Neural progenitor cell (in vitro differentiated cells): ENCODE measurements at regions not wholly inside any gene's neighbourhood (a gene's known extent, or its start where the extent isn't known, plus 50 kb on each side); places are given as distances from the start of the nearest gene placed in this dataset.

Experiments used
- EZH2 ChIP-seq: fragments of 200-600 bp; sonication (generic); IDR thresholded peaks from 2 replicates; pipeline ENCODE4 v1.6.1; 2017; ENCODE audit warnings: antibody characterized with exemption, mild to moderate bottlenecking, moderate library complexity
- TF ChIP-seq, protein P1 (sequence below): fragments of 200-600 bp; sonication (generic); IDR thresholded peaks from 2 replicates; pipeline ENCODE4 v1.5.1; 2017; ENCODE audit warnings: antibody characterized with exemption, mild to moderate bottlenecking

- TF ChIP-seq, protein P1, sequence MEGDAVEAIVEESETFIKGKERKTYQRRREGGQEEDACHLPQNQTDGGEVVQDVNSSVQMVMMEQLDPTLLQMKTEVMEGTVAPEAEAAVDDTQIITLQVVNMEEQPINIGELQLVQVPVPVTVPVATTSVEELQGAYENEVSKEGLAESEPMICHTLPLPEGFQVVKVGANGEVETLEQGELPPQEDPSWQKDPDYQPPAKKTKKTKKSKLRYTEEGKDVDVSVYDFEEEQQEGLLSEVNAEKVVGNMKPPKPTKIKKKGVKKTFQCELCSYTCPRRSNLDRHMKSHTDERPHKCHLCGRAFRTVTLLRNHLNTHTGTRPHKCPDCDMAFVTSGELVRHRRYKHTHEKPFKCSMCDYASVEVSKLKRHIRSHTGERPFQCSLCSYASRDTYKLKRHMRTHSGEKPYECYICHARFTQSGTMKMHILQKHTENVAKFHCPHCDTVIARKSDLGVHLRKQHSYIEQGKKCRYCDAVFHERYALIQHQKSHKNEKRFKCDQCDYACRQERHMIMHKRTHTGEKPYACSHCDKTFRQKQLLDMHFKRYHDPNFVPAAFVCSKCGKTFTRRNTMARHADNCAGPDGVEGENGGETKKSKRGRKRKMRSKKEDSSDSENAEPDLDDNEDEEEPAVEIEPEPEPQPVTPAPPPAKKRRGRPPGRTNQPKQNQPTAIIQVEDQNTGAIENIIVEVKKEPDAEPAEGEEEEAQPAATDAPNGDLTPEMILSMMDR: no peak
- no peak for TF ChIP-seq EZH2
Observed at GRCh38 chr15:38066612-38067011, 132.2 kb downstream of the TMCO5A start.
